NT2/D1 (cell line): ENCODE measurements at regions not wholly inside any gene's neighbourhood (a gene's known extent, or its start where the extent isn't known, plus 50 kb on each side); places are given as distances from the start of the nearest gene placed in this dataset.
"Not testable (repeated sequence)": the region's sequence is repeated elsewhere in the genome, so short reads cannot be mapped to it uniquely, and the experiment has no call there.

Source experiments
- DNase-seq: peaks from one replicate; pipeline ENCODE4 v3.0.0-alpha.2; 2011; ENCODE audit warnings: low read depth, low spot score
- H3K27me3 ChIP-seq: 2 replicates; pipeline ENCODE4 v1.6.0; 2011; ENCODE audit warnings: mild to moderate bottlenecking; ENCODE audit not compliant: insufficient read length, insufficient read depth
- H3K36me3 ChIP-seq: 2 replicates; pipeline ENCODE4 v1.6.1; 2011; ENCODE audit warnings: mild to moderate bottlenecking, low read length, mixed read lengths; ENCODE audit not compliant: insufficient read depth, insufficient read length
- H3K4me1 ChIP-seq: 2 replicates; pipeline ENCODE4 v1.5.1; 2011; ENCODE audit not compliant: insufficient read depth, insufficient read length
- H3K4me3 ChIP-seq: 2 replicates; pipeline ENCODE4 v1.5.1; 2011; ENCODE audit warnings: low read depth; ENCODE audit not compliant: insufficient read length
- H3K9ac ChIP-seq: 2 replicates; pipeline ENCODE4 v1.6.0; 2011; ENCODE audit warnings: low read depth; ENCODE audit not compliant: insufficient read length
- H3K9me3 ChIP-seq: 2 replicates; pipeline ENCODE4 v1.5.1; 2011; ENCODE audit warnings: mild to moderate bottlenecking, low read length; ENCODE audit not compliant: insufficient read depth
- SUZ12 ChIP-seq: IDR thresholded peaks from 2 replicates; pipeline ENCODE4 v1.6.1; 2011; ENCODE audit not compliant: insufficient read length, insufficient read depth; ENCODE audit errors: extremely low read depth
- YY1 ChIP-seq: IDR thresholded peaks from 2 replicates; pipeline ENCODE4 v1.6.1; 2011; ENCODE audit not compliant: insufficient read length, insufficient read depth
- ZNF274 ChIP-seq: IDR thresholded peaks from 2 replicates; pipeline ENCODE4 v1.6.1; 2011; ENCODE audit warnings: mild to moderate bottlenecking, low read depth, low read length

DNA sequence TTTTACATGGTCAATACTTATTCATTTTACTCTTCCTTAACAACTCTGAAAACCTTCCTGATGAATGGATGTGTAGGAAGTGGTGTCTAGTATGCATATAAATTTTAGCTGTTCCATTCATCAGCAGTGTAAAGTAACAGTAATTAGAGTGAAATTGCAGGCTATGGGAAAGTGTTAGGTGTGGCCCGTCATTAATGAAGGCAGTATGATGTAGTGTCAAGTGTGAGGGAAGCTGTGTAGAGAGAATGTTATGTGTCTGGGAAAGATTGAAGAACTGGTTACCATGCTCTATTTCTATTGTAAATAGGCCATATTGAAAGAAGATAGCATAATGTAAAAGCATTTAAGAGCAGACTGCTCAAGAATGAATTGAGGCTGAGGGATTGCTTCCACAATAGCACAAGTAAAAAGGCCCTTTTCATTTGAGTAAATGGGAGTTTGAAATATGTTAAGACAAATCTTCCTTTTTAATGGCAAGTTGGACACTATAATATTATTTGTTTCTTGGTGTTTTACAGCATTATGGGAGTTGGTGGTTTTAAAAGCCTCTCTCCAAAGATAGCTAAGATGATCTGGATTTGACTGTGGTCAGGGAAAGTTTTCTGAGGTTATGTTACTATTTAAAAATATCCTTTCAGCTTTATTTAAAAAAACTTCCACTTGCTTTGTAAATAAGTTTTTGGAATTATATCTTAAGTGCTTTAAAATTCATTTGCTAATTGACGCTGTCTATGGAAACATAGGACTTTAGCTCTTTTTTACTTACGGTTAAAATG, 401.0 kb upstream of the ZEB2 start:
- H3K27me3 ChIP-seq: no peaks in the 10 kb centered on the region
- no peaks in the 10 kb centered on the region for H3K9me3 ChIP-seq
- H3K4me1 ChIP-seq: no peaks in the 10 kb centered on the region
- no peak overlapping the region for H3K4me3 ChIP-seq
- no peaks in the 10 kb centered on the region for H3K36me3 ChIP-seq
- DNase-seq: no peak
- no peak for TF ChIP-seq SUZ12
- H3K9ac ChIP-seq: no peak overlapping the region

DNA sequence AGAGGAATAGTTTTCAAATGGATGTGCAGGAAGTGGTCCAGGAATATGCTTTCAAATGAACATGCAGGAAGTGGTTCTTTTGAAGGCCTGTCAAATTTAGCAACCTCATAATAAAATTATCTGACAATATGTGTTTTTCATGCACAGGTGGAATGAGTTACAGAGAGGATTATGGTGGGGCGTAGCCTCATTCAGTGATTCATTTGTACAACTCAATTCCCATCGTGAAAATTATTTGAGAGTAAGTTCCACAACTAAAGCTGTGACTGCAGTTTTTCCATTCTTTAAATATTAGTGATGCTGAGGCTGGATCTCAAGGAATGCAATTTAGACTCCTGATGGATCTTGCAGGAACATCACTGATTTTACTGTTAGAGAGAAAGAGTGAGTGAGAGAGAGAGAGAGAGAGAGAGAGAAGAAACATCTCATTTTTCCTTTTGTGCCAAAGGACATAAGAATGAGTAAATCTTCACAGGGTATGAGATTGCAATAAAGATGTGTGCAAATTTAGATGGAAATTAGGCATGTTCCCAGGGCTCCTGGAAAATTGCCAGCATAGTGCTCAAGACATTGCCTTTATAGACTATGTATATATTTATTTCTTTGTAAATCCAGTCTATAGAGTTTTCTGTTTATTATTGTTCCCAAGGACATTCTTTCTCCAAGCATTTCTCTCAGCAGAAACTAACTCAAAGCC, 394.9 kb upstream of the ZEB2 start:
- TF ChIP-seq SUZ12 (no peak), YY1 (no peak), ZNF274 (no peak)
- Histone ChIP-seq H3K4me1 (no peaks in the 10 kb centered on the region), H3K9ac (no peak overlapping the region), H3K27me3 (no peaks in the 10 kb centered on the region), H3K36me3 (no peaks in the 10 kb centered on the region), H3K9me3 (no peaks in the 10 kb centered on the region), H3K4me3 (no peak overlapping the region)
- no peak for DNase-seq

DNA sequence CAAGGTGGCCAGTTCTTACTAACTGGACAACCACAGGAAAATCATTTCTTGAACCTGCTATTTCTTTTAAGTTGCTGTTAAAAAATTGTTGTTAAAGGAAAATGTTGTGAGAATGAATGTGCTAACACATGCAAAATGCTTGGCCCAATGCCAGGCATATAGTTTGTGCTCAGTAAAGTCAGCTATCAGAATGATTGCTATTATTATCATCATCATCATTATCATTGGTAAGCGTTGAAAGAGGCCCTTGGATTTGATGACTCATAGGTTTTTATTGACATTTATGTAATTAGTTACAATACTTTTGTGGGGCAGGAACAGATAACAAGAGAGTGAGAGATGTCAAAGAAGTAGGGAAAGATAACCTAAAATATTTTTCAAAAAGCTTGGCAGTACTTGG, 394.2 kb upstream of the ZEB2 start:
- no peak for DNase-seq
- TF ChIP-seq YY1 (no peak), ZNF274 (no peak)
- Histone ChIP-seq H3K36me3 (no peaks in the 10 kb centered on the region), H3K4me1 (no peaks in the 10 kb centered on the region), H3K4me3 (no peak overlapping the region), H3K27me3 (no peaks in the 10 kb centered on the region), H3K9me3 (no peaks in the 10 kb centered on the region), H3K9ac (no peak overlapping the region)

DNA sequence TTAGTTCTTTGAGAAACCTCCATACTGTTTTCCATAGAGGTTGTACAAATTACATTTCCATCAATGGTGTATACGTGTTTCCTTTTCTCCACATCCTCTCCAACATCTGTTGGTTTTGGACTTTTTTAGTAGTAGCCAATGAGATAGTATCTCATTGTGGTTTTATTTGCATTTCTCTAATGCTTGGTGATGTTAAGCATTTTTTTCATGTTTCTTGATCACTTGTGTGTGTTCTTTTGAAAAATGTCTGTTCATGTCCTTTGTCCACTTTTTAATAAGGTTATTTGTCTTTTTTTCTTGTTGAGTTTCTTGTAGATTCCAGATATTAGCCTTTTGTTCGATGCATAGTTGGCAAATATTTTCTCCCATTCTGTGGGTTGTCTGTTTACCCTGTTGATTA, 392.3 kb upstream of the ZEB2 start:
- Histone ChIP-seq H3K4me3 (no peak overlapping the region), H3K9ac (no peak overlapping the region), H3K9me3 (no peaks in the 10 kb centered on the region), H3K36me3 (no peaks in the 10 kb centered on the region), H3K4me1 (no peaks in the 10 kb centered on the region), H3K27me3 (no peaks in the 10 kb centered on the region)
- no peak for DNase-seq
- TF ChIP-seq YY1: no peak
- no peak for TF ChIP-seq SUZ12
- no peak for TF ChIP-seq ZNF274

DNA sequence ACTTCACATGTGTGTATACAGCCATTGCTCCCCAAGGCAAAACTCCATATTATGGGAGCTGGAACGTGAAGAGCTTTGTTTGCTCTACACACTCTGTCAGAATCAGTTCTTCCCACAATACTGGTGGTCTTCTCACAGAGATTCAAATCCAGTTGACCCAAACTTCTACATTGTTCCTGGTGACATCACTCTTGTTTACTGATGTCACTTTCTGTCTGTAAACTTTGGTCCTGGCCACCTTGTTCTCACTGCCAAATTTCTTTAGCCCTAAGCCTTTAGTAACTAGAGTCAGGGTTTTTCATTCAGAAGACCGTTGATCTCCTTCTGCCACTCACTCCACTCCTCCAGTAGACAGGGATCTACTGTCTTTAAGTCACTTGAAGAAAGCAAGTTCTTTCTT, 386.0 kb upstream of the ZEB2 start:
- H3K9me3 ChIP-seq: no peaks in the 10 kb centered on the region; the same call in 1 of the 2 replicates
- no peaks in the 10 kb centered on the region for H3K4me1 ChIP-seq
- TF ChIP-seq ZNF274 (no peak), SUZ12 (no peak), YY1 (no peak)
- no peak for DNase-seq
- no peak overlapping the region for H3K4me3 ChIP-seq
- no peaks in the 10 kb centered on the region for H3K36me3 ChIP-seq
- no peak overlapping the region for H3K9ac ChIP-seq
- H3K27me3 ChIP-seq: no peaks in the 10 kb centered on the region

DNA sequence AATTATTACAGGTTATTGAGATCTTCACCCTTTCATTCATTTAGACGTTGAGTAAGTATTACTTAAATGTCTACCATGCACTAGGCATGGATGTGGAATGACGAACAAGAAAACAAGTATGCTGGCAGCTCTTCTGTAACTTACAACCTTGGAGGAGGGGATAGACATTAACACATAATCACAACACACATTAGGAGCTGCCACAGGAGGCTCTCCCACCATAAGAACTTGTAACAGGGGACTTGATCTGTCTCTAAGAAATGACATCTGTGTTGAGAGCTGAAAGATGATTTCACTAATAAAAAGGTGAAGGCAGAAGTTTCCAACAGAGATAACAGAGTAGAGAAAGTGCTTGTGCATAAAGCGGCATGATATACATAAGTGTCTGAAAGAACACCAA, 384.7 kb upstream of the ZEB2 start:
- H3K9ac ChIP-seq: no peak overlapping the region
- H3K36me3 ChIP-seq: no peaks in the 10 kb centered on the region

DNA sequence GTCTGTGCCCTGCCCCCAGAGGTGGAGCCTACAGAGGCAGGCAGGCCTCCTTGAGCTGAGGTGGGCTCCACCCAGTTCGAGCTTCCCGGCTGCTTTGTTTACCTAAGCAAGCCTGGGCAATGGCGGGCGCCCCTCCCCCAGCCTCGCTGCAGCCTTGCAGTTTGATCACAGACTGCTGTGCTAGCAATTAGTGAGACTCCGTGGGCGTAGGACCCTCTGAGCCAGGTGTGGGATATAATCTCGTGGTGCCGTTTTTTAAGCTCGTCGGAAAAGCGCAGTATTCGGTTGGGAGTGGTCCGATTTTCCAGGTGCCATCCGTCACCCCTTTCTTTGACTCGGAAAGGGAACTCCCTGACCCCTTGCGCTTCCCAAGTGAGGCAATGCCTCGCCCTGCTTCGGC, 383.1 kb upstream of the ZEB2 start:
- not testable (repeated sequence) for H3K9ac ChIP-seq, H3K9me3 ChIP-seq, H3K27me3 ChIP-seq, H3K4me1 ChIP-seq, DNase-seq, H3K36me3 ChIP-seq
- peak overlapping the region; percentile 27 for H3K4me3 ChIP-seq

More for the DNA sequence above, 384.7 kb upstream of the ZEB2 start:
- H3K27me3 ChIP-seq: no peaks in the 10 kb centered on the region
- no peaks in the 10 kb centered on the region; the same call in 1 of the 2 replicates for H3K9me3 ChIP-seq
- H3K4me3 ChIP-seq: no peak overlapping the region
- DNase-seq: no peak
- H3K4me1 ChIP-seq: no peaks in the 10 kb centered on the region
- TF ChIP-seq YY1 (no peak), SUZ12 (no peak), ZNF274 (no peak)

DNA sequence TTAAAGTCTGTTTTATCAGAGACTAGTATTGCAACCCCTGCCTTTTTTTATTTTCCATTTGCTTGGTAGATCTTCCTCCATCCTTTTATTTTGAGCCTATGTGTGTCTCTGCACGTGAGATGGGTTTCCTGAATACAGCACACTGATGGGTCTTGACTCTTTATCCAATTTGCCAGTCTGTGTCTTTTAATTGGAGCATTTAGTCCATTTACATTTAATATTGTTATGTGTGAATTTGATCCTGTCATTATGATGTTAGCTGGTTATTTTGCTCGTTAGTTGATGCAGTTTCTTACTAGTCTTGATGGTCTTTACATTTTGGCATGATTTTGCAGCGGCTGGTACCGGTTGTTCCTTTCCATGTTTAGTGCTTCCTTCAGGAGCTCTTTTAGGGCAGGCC, 381.5 kb upstream of the ZEB2 start:
- not testable (repeated sequence) for DNase-seq, H3K9ac ChIP-seq

More for the DNA sequence above, 381.5 kb upstream of the ZEB2 start:
- H3K4me1 ChIP-seq, H3K4me3 ChIP-seq, H3K27me3 ChIP-seq, H3K9me3 ChIP-seq, H3K36me3 ChIP-seq: not testable (repeated sequence)
